Stimulated activated CD4-positive, alpha-beta T cell treated with anti-CD3 and anti-CD28 coated beads, Interleukin-1b, Interleukin-23, amount 100 ng/mL, for 48 hours (primary cell): ENCODE measurements at regions not wholly inside any gene's neighbourhood (a gene's known extent, or its start where the extent isn't known, plus 50 kb on each side); places are given as distances from the start of the nearest gene placed in this dataset.
"Not testable (repeated sequence)": the region's sequence is repeated elsewhere in the genome, so short reads cannot be mapped to it uniquely, and the experiment has no call there.

Experiments used
- DNase-seq: peaks from one replicate; pipeline ENCODE4 v3.0.0-alpha.2; 2020

GRCh38 chr5:90051756-90052155 is 357.8 kb downstream of the CETN3 start:
- no peak for DNase-seq

GRCh38 chr5:90050103-90050502 is 359.5 kb downstream of the CETN3 start:
- DNase-seq: no peak

- no peak for DNase-seq
Measured at GRCh38 chr5:90047113-90047512, 362.4 kb downstream of the CETN3 start.

- DNase-seq: not testable (repeated sequence)
Measured at GRCh38 chr5:90040082-90040481, 369.5 kb downstream of the CETN3 start.

GRCh38 chr5:90037646-90038045 is 371.9 kb downstream of the CETN3 start:
- no peak for DNase-seq

- DNase-seq: no peak
Measured at GRCh38 chr5:90022711-90023053, 386.9 kb downstream of the CETN3 start.

GRCh38 chr5:90022002-90022710 is 387.4 kb downstream of the CETN3 start:
- DNase-seq: no peak

GRCh38 chr5:90020575-90021538 is 388.7 kb downstream of the CETN3 start:
- no peak for DNase-seq

GRCh38 chr5:90017239-90017638 is 392.3 kb downstream of the CETN3 start:
- DNase-seq: no peak

- DNase-seq: no peak
Measured at GRCh38 chr5:90015584-90016018, 394.0 kb downstream of the CETN3 start.

- DNase-seq: no peak
Measured at GRCh38 chr5:90014420-90014819, 395.1 kb downstream of the CETN3 start.

- peak; percentile 1 for DNase-seq
Measured at GRCh38 chr5:90000351-90000750, 409.2 kb downstream of the CETN3 start.

GRCh38 chr5:89998519-89999305 is 410.8 kb downstream of the CETN3 start:
- no peak for DNase-seq

GRCh38 chr5:89996890-89997289 is 412.7 kb downstream of the CETN3 start:
- DNase-seq: no peak

GRCh38 chr5:89996335-89996734 is 413.2 kb downstream of the CETN3 start:
- no peak for DNase-seq

GRCh38 chr5:89994266-89994665 is 415.3 kb downstream of the CETN3 start:
- no peak for DNase-seq

GRCh38 chr5:89992201-89992600 is 417.4 kb downstream of the CETN3 start:
- DNase-seq: no peak

- no peak for DNase-seq
Measured at GRCh38 chr5:89991592-89991991, 418.0 kb downstream of the CETN3 start.

- DNase-seq: no peak
Measured at GRCh38 chr5:89989776-89990175, 419.8 kb downstream of the CETN3 start.

- DNase-seq: no peak
Measured at GRCh38 chr5:89988998-89989655, 420.4 kb downstream of the CETN3 start.

GRCh38 chr5:89988129-89988810 is 421.3 kb downstream of the CETN3 start:
- no peak for DNase-seq

- DNase-seq: no peak
Measured at GRCh38 chr5:89983216-89983615, 426.3 kb downstream of the CETN3 start.
